ENCODE measurements at regions not wholly inside any gene's neighbourhood (a gene's known extent, or its start where the extent isn't known, plus 50 kb on each side); places are given as distances from the start of the nearest gene placed in this dataset.

DNA sequence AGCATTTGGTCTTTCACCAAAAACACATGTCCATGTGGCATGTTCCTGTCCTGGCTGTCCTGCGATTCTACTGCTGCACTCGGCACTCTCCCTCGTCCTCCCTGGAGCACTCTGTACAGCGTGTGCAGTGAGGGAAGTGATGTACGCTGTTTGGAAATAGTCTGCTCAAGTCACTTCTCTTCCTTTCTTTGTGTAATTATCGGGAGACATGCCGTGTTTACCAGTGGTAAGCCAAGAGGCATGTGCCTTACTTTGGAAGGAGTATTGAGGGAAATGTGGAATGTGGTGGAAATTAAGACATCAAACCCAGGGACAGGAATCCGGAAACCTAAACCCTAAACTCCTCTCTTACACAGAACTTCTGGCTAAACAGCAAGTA is 268.5 kb upstream of the FOXQ1 start:
- TF ChIP-seq, protein P1, sequence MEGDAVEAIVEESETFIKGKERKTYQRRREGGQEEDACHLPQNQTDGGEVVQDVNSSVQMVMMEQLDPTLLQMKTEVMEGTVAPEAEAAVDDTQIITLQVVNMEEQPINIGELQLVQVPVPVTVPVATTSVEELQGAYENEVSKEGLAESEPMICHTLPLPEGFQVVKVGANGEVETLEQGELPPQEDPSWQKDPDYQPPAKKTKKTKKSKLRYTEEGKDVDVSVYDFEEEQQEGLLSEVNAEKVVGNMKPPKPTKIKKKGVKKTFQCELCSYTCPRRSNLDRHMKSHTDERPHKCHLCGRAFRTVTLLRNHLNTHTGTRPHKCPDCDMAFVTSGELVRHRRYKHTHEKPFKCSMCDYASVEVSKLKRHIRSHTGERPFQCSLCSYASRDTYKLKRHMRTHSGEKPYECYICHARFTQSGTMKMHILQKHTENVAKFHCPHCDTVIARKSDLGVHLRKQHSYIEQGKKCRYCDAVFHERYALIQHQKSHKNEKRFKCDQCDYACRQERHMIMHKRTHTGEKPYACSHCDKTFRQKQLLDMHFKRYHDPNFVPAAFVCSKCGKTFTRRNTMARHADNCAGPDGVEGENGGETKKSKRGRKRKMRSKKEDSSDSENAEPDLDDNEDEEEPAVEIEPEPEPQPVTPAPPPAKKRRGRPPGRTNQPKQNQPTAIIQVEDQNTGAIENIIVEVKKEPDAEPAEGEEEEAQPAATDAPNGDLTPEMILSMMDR (IDR thresholded peaks at IDR 0.05; ENCODE audit: borderline replicate concordance, extremely low read depth, low read length, poor library complexity, severe bottlenecking): no peak
- no peak for TF ChIP-seq EZH2 (IDR thresholded peaks at IDR 0.05; ENCODE audit: borderline replicate concordance, low read depth, low read length, severe bottlenecking)
- Histone ChIP-seq H3K79me2 (ENCODE audit: insufficient read depth, low read length) (no peaks in the 10 kb centered on the region), H3K9ac (ENCODE audit: low read depth, low read length) (no peak overlapping the region), H3K4me1 (ENCODE audit: insufficient read depth, low read length) (no peaks in the 10 kb centered on the region), H3K27me3 (ENCODE audit: insufficient read depth, low read length, poor library complexity) (peaks cover 7% of the 10 kb centered on the region), H3K4me3 (ENCODE audit: low read depth in 1 of 2, low read length in 2 of 2) (no peak overlapping the region), H3K27ac (ENCODE audit: low read length) (no peak overlapping the region), H4K20me1 (ENCODE audit: insufficient read depth, low read length) (no peaks in the 10 kb centered on the region), H3K4me2 (ENCODE audit: insufficient read depth, low read length) (no peak overlapping the region), H3K9me3 (ENCODE audit: insufficient read depth, low read length, severe bottlenecking) (no peaks in the 10 kb centered on the region), H3K36me3 (ENCODE audit: insufficient read depth, low read length) (no peaks in the 10 kb centered on the region), H2AFZ (ENCODE audit: low read depth, low read length) (no peak overlapping the region)
- ATAC-seq (ENCODE audit: insufficient read depth, low read depth): no peak
- no peak for DNase-seq

DNA sequence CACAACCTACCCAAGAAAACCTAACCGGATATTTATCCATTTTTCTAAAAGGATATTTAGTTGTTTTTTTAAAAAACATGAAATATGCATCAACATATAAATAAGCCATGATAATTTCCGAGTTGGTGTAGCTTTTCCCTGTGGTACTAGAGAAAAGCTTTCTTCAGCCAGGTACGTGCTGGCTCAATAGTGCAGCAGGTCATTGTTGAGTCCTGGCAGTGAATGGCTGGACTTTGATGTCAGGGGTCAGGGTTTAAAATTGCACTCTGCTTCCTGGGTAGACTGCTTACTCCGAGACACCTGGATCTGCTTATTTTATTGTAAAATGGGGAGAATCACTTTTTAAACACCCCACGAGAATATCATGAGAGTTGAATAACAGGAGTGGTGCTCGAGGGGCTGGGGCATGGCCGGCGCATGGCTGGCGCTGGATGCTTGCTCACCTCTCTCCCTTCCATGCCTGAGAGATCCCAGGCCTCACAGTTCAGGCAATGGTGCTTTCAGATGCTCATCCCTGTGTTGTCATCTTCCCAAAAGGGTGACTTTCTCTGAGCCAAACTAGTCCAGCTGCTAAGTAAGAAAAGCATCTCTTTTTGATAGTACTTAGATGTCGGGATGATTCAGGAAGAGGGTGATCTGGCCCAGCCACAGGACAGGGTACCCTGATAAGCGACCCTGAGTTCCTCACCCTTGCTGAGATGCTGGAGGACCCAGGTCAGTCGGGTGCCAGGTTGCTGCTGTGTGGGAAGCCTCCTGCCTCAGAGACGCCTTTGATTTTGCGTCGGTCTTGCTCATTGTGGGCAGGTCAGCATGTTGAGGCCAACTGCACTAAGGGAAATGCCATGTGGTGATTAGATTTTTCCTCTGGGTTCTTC is 269.1 kb upstream of the FOXQ1 start:
- no peaks in the 10 kb centered on the region for H3K9me3 ChIP-seq (ENCODE audit: insufficient read depth, low read length, severe bottlenecking)
- H3K79me2 ChIP-seq (ENCODE audit: insufficient read depth, low read length): no peaks in the 10 kb centered on the region
- ATAC-seq (ENCODE audit: insufficient read depth, low read depth) (no peak), DNase-seq (no peak)
- no peaks in the 10 kb centered on the region for H4K20me1 ChIP-seq (ENCODE audit: insufficient read depth, low read length)
- H3K4me3 ChIP-seq (ENCODE audit: low read depth in 1 of 2, low read length in 2 of 2): no peak overlapping the region
- no peak overlapping the region for H2AFZ ChIP-seq (ENCODE audit: low read depth, low read length)
- H3K4me1 ChIP-seq (ENCODE audit: insufficient read depth, low read length): no peaks in the 10 kb centered on the region
- no peak overlapping the region for H3K4me2 ChIP-seq (ENCODE audit: insufficient read depth, low read length)
- peaks cover 4% of the 10 kb centered on the region for H3K27me3 ChIP-seq (ENCODE audit: insufficient read depth, low read length, poor library complexity)
- TF ChIP-seq, protein P1 (IDR thresholded peaks at IDR 0.05; ENCODE audit: borderline replicate concordance, extremely low read depth, low read length, poor library complexity, severe bottlenecking): no peak
- no peak for TF ChIP-seq EZH2 (IDR thresholded peaks at IDR 0.05; ENCODE audit: borderline replicate concordance, low read depth, low read length, severe bottlenecking)
- no peak overlapping the region for H3K9ac ChIP-seq (ENCODE audit: low read depth, low read length)
- H3K27ac ChIP-seq (ENCODE audit: low read length): no peak overlapping the region
- no peaks in the 10 kb centered on the region for H3K36me3 ChIP-seq (ENCODE audit: insufficient read depth, low read length)

DNA sequence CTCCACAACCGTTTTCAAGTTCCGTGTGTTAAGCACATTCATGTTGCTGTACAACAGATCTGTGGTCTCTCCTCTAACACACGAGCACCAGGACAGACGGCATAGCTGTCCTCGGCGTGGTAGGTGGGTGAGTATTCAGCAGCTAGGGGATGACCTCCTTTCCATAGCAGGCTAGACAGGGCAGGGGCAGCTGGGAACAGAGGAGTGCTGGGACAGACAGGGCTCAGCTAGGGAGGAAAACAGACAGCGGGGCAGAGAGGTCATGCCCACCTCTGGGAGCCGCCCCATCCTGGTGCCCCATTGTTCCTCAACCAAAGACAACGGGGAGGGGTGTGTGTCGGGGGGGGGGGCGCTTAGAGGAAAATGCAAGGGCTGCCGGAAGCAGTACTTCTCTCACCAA is 271.5 kb upstream of the FOXQ1 start:
- Histone ChIP-seq H3K9ac (ENCODE audit: low read depth, low read length) (no peak overlapping the region), H3K27me3 (ENCODE audit: insufficient read depth, low read length, poor library complexity) (peaks cover 6% of the 10 kb centered on the region), H4K20me1 (ENCODE audit: insufficient read depth, low read length) (no peaks in the 10 kb centered on the region), H3K79me2 (ENCODE audit: insufficient read depth, low read length) (no peaks in the 10 kb centered on the region), H3K36me3 (ENCODE audit: insufficient read depth, low read length) (no peaks in the 10 kb centered on the region), H3K4me2 (ENCODE audit: insufficient read depth, low read length) (no peak overlapping the region), H3K27ac (ENCODE audit: low read length) (no peak overlapping the region), H3K4me1 (ENCODE audit: insufficient read depth, low read length) (no peaks in the 10 kb centered on the region), H3K4me3 (ENCODE audit: low read depth in 1 of 2, low read length in 2 of 2) (no peak overlapping the region), H2AFZ (ENCODE audit: low read depth, low read length) (no peak overlapping the region), H3K9me3 (ENCODE audit: insufficient read depth, low read length, severe bottlenecking) (no peaks in the 10 kb centered on the region)
- no peak for DNase-seq
- no peak for TF ChIP-seq EZH2 (IDR thresholded peaks at IDR 0.05; ENCODE audit: borderline replicate concordance, low read depth, low read length, severe bottlenecking)
- TF ChIP-seq, protein P1 (IDR thresholded peaks at IDR 0.05; ENCODE audit: borderline replicate concordance, extremely low read depth, low read length, poor library complexity, severe bottlenecking): no peak
- ATAC-seq (ENCODE audit: insufficient read depth, low read depth): no peak

Measured in DND-41 (cell line).